ENCODE measurements at regions not wholly inside any gene's neighbourhood (a gene's known extent, or its start where the extent isn't known, plus 50 kb on each side); places are given as distances from the start of the nearest gene placed in this dataset.

- no peak for TF ChIP-seq ZNF274 (IDR thresholded peaks at IDR 0.05; ENCODE audit: low read depth, low read length)
- TF ChIP-seq SUZ12 (IDR thresholded peaks at IDR 0.05; ENCODE audit: extremely low read depth, insufficient read depth, insufficient read length), result no peak
- TF ChIP-seq YY1 (IDR thresholded peaks at IDR 0.05; ENCODE audit: insufficient read depth, insufficient read length), result no peak
Measured at GRCh38 chr4:163790231-163790630, 295.7 kb downstream of the TMA16 start.

Data from NT2/D1 (cell line).